ENCODE measurements at regions not wholly inside any gene's neighbourhood (a gene's known extent, or its start where the extent isn't known, plus 50 kb on each side); places are given as distances from the start of the nearest gene placed in this dataset.

- Histone ChIP-seq H3K9ac (ENCODE audit: control insufficient read depth, insufficient read depth, low read length) (no peak overlapping the region), H3K36me3 (ENCODE audit: control insufficient read depth in 2 of 2, insufficient read depth in 2 of 2, low read length in 1 of 2) (no peaks in the 10 kb centered on the region; a peak in 1 of 4 replicates), H4K20me1 (ENCODE audit: control insufficient read depth, insufficient read depth) (no peaks in the 10 kb centered on the region), H3K4me2 (ENCODE audit: control insufficient read depth, insufficient read depth) (no peak overlapping the region), H3K9me3 (replicated peaks; ENCODE audit: control insufficient read depth, insufficient read depth, low read length) (no peaks in the 10 kb centered on the region), H3K4me1 (ENCODE audit: control insufficient read depth, insufficient read depth, low read length) (no peaks in the 10 kb centered on the region), H2AFZ (ENCODE audit: control insufficient read depth, low read depth, low read length) (no peak overlapping the region), H3K27me3 (replicated peaks in 1 of 2; ENCODE audit: control insufficient read depth in 2 of 2, insufficient read depth in 2 of 2, low read length in 1 of 2) (no peaks in the 10 kb centered on the region), H3K79me2 (ENCODE audit: control insufficient read depth, insufficient read depth, low read length) (no peaks in the 10 kb centered on the region), H3K4me3 (no peak overlapping the region), H3K27ac (ENCODE audit: control insufficient read depth, insufficient read depth) (no peak overlapping the region)
- BruUV-seq (replicated peaks), result no TSS peak
- RAD21 ChIA-PET (ENCODE audit: unreplicated experiment), result no interaction called here
- in situ Hi-C loops (cut with MboI) (no loop called here), intact Hi-C loops (cut with micrococcal nuclease; ENCODE audit: unreplicated experiment) (no loop called here)
- POLR2A ChIA-PET, result no interaction called here
- no peak for DNase-seq (ENCODE audit: low read depth, low spot score)
- SMC1A ChIA-PET (ENCODE audit: uncharacterized antibody, unreplicated experiment), result no interaction called here
- WGBS (ENCODE audit: insufficient coverage, insufficient replicate concordance, low lambda C conversion rate, missing lambda C conversion rate), result 25% methylated on average over 2 of the region's 2 CpGs
- no peak for ATAC-seq
- FAIRE-seq, result no peak
- CTCF ChIA-PET, result no interaction called here
- TF ChIP-seq CBX3 (IDR thresholded peaks at IDR 0.05; ENCODE audit: borderline replicate concordance, low read depth), result no peak
- TF ChIP-seq E2F8 (IDR thresholded peaks at IDR 0.05; ENCODE audit: low read depth, partially characterized antibody), result no peak
- no peak for TF ChIP-seq NFYB (IDR thresholded peaks at IDR 0.05; ENCODE audit: insufficient read depth, low read depth, low read length)
- TF ChIP-seq SMAD5 (IDR thresholded peaks at IDR 0.05; ENCODE audit: low read depth), result no peak
- TF ChIP-seq RB1 (IDR thresholded peaks at IDR 0.05; ENCODE audit: borderline replicate concordance), result no peak
- TF ChIP-seq, protein P1, sequence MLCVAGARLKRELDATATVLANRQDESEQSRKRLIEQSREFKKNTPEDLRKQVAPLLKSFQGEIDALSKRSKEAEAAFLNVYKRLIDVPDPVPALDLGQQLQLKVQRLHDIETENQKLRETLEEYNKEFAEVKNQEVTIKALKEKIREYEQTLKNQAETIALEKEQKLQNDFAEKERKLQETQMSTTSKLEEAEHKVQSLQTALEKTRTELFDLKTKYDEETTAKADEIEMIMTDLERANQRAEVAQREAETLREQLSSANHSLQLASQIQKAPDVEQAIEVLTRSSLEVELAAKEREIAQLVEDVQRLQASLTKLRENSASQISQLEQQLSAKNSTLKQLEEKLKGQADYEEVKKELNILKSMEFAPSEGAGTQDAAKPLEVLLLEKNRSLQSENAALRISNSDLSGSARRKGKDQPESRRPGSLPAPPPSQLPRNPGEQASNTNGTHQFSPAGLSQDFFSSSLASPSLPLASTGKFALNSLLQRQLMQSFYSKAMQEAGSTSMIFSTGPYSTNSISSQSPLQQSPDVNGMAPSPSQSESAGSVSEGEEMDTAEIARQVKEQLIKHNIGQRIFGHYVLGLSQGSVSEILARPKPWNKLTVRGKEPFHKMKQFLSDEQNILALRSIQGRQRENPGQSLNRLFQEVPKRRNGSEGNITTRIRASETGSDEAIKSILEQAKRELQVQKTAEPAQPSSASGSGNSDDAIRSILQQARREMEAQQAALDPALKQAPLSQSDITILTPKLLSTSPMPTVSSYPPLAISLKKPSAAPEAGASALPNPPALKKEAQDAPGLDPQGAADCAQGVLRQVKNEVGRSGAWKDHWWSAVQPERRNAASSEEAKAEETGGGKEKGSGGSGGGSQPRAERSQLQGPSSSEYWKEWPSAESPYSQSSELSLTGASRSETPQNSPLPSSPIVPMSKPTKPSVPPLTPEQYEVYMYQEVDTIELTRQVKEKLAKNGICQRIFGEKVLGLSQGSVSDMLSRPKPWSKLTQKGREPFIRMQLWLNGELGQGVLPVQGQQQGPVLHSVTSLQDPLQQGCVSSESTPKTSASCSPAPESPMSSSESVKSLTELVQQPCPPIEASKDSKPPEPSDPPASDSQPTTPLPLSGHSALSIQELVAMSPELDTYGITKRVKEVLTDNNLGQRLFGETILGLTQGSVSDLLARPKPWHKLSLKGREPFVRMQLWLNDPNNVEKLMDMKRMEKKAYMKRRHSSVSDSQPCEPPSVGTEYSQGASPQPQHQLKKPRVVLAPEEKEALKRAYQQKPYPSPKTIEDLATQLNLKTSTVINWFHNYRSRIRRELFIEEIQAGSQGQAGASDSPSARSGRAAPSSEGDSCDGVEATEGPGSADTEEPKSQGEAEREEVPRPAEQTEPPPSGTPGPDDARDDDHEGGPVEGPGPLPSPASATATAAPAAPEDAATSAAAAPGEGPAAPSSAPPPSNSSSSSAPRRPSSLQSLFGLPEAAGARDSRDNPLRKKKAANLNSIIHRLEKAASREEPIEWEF (IDR thresholded peaks at IDR 0.05; ENCODE audit: insufficient replicate concordance, low read depth, low read length), result no peak
- TF ChIP-seq NFXL1 (IDR thresholded peaks at IDR 0.05; ENCODE audit: borderline replicate concordance), result no peak
- no peak for TF ChIP-seq SUPT20H (IDR thresholded peaks at IDR 0.05; ENCODE audit: borderline replicate concordance, control insufficient read depth, low read depth, low read length)
- TF ChIP-seq DPF2 (IDR thresholded peaks at IDR 0.05), result no peak
- no peak for TF ChIP-seq NRF1 (conservative IDR thresholded peaks at IDR 0.05; ENCODE audit: low read depth, low read length)
- no peak for TF ChIP-seq ESRRA (IDR thresholded peaks at IDR 0.05; ENCODE audit: low read length)
- no peak for TF ChIP-seq ATF7 (IDR thresholded peaks at IDR 0.05; ENCODE audit: low read depth)
- TF ChIP-seq, protein P2, sequence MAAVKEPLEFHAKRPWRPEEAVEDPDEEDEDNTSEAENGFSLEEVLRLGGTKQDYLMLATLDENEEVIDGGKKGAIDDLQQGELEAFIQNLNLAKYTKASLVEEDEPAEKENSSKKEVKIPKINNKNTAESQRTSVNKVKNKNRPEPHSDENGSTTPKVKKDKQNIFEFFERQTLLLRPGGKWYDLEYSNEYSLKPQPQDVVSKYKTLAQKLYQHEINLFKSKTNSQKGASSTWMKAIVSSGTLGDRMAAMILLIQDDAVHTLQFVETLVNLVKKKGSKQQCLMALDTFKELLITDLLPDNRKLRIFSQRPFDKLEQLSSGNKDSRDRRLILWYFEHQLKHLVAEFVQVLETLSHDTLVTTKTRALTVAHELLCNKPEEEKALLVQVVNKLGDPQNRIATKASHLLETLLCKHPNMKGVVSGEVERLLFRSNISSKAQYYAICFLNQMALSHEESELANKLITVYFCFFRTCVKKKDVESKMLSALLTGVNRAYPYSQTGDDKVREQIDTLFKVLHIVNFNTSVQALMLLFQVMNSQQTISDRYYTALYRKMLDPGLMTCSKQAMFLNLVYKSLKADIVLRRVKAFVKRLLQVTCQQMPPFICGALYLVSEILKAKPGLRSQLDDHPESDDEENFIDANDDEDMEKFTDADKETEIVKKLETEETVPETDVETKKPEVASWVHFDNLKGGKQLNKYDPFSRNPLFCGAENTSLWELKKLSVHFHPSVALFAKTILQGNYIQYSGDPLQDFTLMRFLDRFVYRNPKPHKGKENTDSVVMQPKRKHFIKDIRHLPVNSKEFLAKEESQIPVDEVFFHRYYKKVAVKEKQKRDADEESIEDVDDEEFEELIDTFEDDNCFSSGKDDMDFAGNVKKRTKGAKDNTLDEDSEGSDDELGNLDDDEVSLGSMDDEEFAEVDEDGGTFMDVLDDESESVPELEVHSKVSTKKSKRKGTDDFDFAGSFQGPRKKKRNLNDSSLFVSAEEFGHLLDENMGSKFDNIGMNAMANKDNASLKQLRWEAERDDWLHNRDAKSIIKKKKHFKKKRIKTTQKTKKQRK (IDR thresholded peaks at IDR 0.05; ENCODE audit: low read depth, low read length), result no peak
These were observed 226.1 kb upstream of the PIK3R1 start for GRCh38 chr5:67989456-67989855.
